Activated B cell treated with CpG ODN at 0.5 μM for 24 hours (primary cell): ENCODE measurements at regions not wholly inside any gene's neighbourhood (a gene's known extent, or its start where the extent isn't known, plus 50 kb on each side); places are given as distances from the start of the nearest gene placed in this dataset.
"Not testable (repeated sequence)": the region's sequence is repeated elsewhere in the genome, so short reads cannot be mapped to it uniquely, and the experiment has no call there.

Experiments used
- ATAC-seq: fragments of 200-7000 bp; cut with Tn5 transposase; one replicate; pipeline ENCODE4 v1.10.0; 2021; ENCODE audit warnings: low read depth, mild to moderate bottlenecking, moderate library complexity
- CTCF ChIA-PET: fragments of 350-600 bp; sonication (Branson Sonifier 250); formaldehyde crosslinking; loops from one replicate; lab custom pipeline; 2021; ENCODE audit warnings: antibody characterized with exemption; lab: Charles Lee
- POLR2A ChIA-PET: fragments of 350-600 bp; sonication (Branson Sonifier 250); formaldehyde crosslinking; loops from one replicate; lab custom pipeline; 2021; ENCODE audit warnings: antibody characterized with exemption; lab: Charles Lee
- DNase-seq: peaks from one replicate; pipeline ENCODE4 v3.0.0; 2022
- H3K27ac Mint-ChIP-seq: one replicate; pipeline ENCODE4 v1.8.0; 2020; ENCODE audit warnings: mixed read lengths
- H3K27me3 Mint-ChIP-seq: one replicate; pipeline ENCODE4 v1.8.0; 2021; ENCODE audit warnings: mixed read lengths
- H3K36me3 Mint-ChIP-seq: one replicate; pipeline ENCODE4 v1.8.0; 2021; ENCODE audit warnings: low read depth, mixed read lengths
- H3K4me1 Mint-ChIP-seq: one replicate; pipeline ENCODE4 v1.8.0; 2021; ENCODE audit warnings: mixed read lengths
- H3K4me3 Mint-ChIP-seq: one replicate; pipeline ENCODE4 v1.8.0; 2020; ENCODE audit warnings: mild to moderate bottlenecking, mixed read lengths
- H3K9me3 Mint-ChIP-seq: one replicate; pipeline ENCODE4 v1.8.0; 2020; ENCODE audit warnings: mixed read lengths
- intact Hi-C: fragments of 100-400 bp; cut with micrococcal nuclease; formaldehyde crosslinking; loops from one replicate; pipeline ENCODE4 v1.15.1; 2024

DNA sequence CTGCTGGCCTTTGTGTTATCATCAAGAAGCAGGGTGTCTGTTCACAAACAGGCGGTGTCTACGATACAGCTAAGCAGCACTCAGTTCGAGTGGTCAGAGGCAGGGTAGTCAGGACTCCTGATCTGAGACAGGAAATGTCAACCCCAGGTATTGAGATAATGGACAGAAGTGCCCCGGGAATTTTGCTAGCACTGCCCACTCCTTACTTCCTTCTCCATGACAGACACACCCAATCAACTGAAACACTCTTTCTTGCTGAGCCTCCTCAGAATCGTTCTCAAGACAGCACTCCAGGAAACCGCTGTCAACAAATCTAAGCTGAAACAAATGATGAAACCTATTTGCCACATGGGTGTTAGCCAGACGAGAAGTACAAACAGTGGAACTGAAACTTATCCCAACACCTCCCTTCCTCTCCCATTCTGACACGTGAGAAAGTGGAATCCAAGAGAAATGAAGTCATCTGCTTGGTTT, 109.3 kb downstream of the GTF2IRD2B start:
- H3K4me3 Mint-ChIP-seq, POLR2A ChIA-PET, intact Hi-C loops: not testable (repeated sequence)

DNA sequence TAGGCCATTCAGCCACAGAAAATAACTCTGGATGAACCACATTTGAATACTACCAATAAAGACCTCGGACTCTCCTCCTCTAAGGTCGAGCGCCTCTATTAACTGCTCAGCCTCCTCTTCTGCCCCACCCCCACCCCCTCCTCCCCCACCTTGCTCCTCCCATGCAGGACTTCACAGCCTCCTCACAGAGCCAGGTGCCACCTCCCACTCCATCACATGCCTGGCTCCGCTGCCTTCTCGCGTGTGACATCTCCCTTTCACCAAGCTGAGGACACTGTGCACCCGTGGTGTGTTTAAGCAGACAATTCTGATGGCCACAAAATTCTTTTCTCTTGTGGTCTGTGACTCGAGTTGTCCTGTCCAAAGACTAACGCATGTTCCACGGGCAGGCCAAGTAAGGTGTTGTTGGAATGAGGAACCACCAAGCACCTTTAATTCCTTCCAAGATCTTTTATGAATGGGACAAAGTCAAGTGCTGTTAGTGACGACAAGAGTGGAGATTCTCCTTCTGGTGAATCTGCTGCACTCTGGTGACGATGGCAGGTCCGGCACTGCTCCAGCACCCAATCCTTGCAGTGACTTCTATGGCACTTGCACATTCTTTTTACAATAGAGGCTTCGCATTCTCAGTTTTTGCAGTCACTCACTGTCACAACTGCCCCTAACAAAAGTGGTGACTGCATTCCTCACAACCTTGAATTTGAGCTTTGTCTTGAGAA, 113.1 kb downstream of the GTF2IRD2B start:
- H3K27me3 Mint-ChIP-seq, ATAC-seq, H3K36me3 Mint-ChIP-seq, POLR2A ChIA-PET, DNase-seq, intact Hi-C loops, H3K27ac Mint-ChIP-seq, H3K4me1 Mint-ChIP-seq, H3K9me3 Mint-ChIP-seq, H3K4me3 Mint-ChIP-seq, CTCF ChIA-PET: not testable (repeated sequence)

More for the DNA sequence above, 109.3 kb downstream of the GTF2IRD2B start:
- DNase-seq, H3K9me3 Mint-ChIP-seq, H3K36me3 Mint-ChIP-seq, H3K27ac Mint-ChIP-seq, H3K27me3 Mint-ChIP-seq, H3K4me1 Mint-ChIP-seq, ATAC-seq, CTCF ChIA-PET: not testable (repeated sequence)

DNA sequence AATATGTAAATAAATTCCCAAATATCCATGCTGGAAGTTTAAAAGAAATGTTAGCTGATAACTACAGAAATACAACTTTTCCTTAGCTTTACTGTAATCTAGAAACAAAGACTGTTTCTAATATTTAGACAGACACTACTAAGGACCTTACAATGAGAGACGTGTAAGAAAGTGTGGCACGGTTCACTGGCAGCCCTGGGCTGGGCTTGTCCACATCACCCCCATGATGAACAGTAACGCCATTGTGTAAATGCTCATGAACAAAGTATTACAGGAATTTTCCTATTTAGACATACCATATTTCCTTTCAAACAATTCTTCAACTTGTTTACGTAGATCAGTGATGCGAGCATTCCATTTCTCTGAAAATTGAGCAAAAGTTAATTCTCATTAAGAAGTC, 123.1 kb downstream of the GTF2IRD2B start:
- H3K36me3 Mint-ChIP-seq, H3K4me3 Mint-ChIP-seq, CTCF ChIA-PET, intact Hi-C loops, H3K9me3 Mint-ChIP-seq, H3K27me3 Mint-ChIP-seq, H3K4me1 Mint-ChIP-seq, H3K27ac Mint-ChIP-seq, POLR2A ChIA-PET, ATAC-seq, DNase-seq: not testable (repeated sequence)

DNA sequence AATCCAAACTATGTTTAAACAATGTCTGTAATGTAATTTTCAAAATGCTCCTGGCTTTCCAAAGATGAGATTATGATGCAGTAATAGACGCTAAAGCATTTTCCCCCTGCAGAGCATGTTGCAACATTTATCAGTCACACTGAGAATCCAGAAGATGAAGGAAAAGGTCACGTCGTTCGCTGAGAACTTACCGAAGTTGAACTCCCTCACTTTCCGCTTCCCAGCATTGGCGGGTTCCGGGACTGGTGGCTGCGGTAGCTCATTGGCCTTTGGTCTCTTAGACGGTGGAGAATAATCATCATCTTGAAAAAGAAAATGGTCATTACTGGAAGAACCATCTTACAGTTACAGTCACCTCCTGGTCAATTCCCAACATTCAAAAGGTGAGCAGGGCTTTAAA, 124.6 kb downstream of the GTF2IRD2B start:
- H3K9me3 Mint-ChIP-seq, H3K27ac Mint-ChIP-seq, CTCF ChIA-PET, POLR2A ChIA-PET, ATAC-seq, intact Hi-C loops, H3K4me1 Mint-ChIP-seq, DNase-seq, H3K36me3 Mint-ChIP-seq, H3K4me3 Mint-ChIP-seq, H3K27me3 Mint-ChIP-seq: not testable (repeated sequence)

DNA sequence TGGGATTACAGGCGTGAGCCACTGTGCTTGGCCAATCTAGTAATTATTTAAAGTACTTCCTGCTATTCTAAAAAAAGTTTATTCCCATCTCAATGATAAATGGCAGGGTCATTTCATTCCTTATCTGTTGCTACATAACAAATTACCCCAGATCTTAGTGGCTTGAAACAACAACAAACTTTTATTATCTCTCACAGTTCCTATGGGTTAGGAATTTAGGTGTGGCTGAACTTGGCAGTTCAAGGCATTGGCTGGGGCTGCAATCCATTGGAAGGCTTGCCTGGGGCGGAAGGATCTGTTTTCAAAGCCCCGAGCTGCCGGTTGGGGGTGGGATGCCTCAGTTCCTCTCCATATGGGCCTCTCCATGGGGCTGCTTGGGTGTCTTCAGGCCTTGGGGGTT, 133.7 kb downstream of the GTF2IRD2B start:
- H3K27me3 Mint-ChIP-seq, intact Hi-C loops, H3K9me3 Mint-ChIP-seq, H3K36me3 Mint-ChIP-seq, ATAC-seq, H3K4me3 Mint-ChIP-seq, H3K27ac Mint-ChIP-seq, DNase-seq, POLR2A ChIA-PET, H3K4me1 Mint-ChIP-seq, CTCF ChIA-PET: not testable (repeated sequence)

DNA sequence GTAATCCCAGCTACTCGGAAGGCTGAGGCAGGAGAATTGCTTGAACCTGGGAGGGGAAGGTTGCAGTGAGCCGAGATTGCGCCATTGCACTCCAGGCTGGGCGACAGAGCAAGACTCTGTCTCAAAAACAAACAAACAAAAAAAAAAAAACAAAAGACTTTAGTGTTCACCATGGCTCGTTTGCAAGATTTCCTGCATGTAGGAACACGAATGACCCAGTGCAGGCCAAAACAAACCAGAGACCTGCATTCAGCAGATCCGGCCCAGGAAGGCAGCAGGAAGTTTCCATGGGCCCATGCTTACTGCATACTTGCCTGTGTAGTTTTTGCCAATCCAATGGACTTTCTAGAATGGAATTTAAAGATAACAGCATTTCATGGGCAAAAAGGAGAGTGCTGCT, 137.2 kb downstream of the GTF2IRD2B start:
- POLR2A ChIA-PET, CTCF ChIA-PET, H3K4me3 Mint-ChIP-seq, H3K27me3 Mint-ChIP-seq, H3K9me3 Mint-ChIP-seq, H3K4me1 Mint-ChIP-seq, H3K36me3 Mint-ChIP-seq, intact Hi-C loops, DNase-seq, H3K27ac Mint-ChIP-seq, ATAC-seq: not testable (repeated sequence)

DNA sequence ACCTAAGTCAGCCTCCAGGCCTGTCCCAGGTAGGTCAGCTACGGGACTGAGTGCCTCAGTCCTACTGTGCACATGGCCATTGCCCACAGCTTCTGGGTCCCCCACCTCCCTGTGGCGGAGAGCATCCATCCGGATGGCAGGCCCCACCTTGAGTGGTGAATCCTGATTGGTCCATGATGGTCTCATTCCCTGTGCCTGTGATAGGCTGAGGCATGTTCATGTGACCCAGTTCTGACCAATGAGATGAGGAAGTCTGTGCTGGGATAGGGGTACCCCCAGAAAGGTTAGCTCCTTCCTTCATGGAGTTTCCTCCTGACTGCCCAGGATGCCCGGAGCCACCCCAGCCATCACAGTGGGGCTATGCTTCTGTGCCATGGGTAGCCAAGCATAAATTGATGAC, 138.2 kb downstream of the GTF2IRD2B start:
- H3K4me1 Mint-ChIP-seq, ATAC-seq: not testable (repeated sequence)

DNA sequence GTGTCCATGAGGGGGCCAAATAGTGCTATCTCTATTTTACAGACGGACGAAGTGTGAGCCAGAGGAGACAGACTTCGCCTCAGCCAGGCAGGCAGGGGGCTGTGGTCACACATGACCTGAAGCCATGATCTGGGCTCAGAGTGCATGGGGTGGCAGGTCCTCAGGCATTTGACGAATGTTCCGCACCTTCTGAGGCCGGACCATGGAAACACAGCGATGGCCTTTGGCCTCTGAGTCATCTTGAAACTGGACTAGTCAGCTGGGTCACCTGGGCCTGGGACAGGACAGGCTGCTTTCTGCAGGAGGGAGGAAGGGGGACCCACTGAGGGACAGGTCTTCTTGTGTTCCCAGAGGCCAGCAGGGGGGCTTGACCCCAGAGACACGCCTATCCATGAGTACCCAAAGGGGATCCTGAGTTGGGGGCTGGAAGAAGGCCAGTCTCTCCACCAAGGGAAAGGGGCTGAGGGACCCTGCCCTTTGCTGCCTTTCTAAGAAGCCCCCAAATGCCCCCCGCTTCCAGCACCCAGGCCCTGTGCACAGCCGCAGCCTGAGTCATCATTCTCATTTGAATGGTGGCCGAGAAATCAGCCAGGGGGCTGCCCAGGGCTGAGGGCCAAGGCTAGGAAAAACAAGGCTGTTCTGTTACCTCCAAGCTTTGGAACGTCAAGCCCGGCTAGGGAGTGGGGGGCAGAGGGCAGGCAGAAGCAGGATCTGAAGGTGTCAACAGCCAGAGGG, 142.9 kb downstream of the GTF2IRD2B start:
- not testable (repeated sequence) for DNase-seq

More for the DNA sequence above, 138.2 kb downstream of the GTF2IRD2B start:
- H3K27me3 Mint-ChIP-seq, DNase-seq, intact Hi-C loops, H3K27ac Mint-ChIP-seq, H3K36me3 Mint-ChIP-seq, POLR2A ChIA-PET, H3K4me3 Mint-ChIP-seq, H3K9me3 Mint-ChIP-seq, CTCF ChIA-PET: not testable (repeated sequence)

DNA sequence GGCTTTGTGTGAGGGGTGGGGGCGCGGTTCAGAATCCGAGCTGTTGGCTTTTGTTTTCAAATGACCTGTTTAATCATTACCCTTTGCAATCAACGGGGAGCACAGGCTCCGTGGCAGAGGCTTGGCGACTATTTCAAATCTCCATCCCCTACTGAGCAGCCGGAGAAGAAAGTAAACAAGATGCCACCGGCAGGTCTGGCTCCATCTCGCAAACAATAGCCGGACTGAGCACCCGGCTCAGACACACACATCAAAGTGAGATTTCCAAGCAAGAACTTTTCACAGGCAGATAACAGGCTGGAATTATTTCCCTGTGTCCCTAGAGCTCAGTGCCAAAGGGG, 143.4 kb downstream of the GTF2IRD2B start:
- H3K27ac Mint-ChIP-seq, CTCF ChIA-PET, H3K9me3 Mint-ChIP-seq, POLR2A ChIA-PET, H3K4me3 Mint-ChIP-seq, DNase-seq, H3K4me1 Mint-ChIP-seq, H3K36me3 Mint-ChIP-seq, intact Hi-C loops, ATAC-seq, H3K27me3 Mint-ChIP-seq: not testable (repeated sequence)

More for the DNA sequence above, 142.9 kb downstream of the GTF2IRD2B start:
- CTCF ChIA-PET, H3K27ac Mint-ChIP-seq, intact Hi-C loops, POLR2A ChIA-PET, H3K9me3 Mint-ChIP-seq, H3K36me3 Mint-ChIP-seq, H3K4me1 Mint-ChIP-seq, ATAC-seq, H3K27me3 Mint-ChIP-seq, H3K4me3 Mint-ChIP-seq: not testable (repeated sequence)

DNA sequence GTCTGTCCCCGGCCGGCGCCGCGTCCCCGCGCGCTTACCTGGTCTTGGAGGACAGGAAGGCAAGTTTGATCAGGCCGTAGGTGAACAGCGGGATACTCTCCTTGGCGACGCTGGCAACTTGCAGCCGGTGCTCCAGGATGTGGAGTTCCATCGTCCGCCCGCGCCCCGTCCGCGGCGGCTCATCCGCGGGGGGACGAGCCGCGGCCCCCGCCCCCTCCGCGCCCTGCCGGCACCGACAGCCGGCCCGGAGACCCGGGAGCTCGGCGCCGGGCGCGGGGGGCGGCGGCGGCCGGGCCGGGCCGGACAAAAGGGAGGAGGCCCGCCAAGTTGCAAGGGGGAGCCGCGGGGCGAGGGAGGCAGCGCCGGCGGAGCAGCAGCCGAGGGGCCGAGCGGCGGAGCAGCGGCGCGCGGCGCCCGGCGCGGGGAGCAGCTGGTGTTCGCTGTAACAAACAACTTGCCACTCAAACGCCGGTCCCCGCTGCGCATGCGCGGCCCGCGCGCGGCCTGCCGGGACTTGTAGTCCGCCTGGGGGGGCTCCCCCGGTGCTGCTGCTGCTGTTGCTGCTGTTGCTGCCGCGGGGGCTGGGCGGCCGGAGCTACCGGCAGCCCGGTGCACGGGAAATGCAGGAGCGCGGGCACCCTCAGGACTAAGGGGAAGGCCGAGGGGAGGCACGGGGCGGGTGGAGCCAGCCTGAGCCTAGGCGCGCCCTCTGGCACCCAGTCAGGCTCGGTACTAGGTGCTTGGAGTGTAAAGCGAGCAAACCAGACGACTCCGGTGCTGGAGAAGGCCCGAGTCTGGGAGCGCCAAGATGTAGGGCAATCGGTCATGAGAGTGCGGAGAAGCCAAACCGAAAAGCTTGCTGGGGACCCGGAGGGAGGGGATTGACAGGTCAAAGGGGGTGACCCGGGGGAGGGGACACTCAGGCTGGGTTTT, 145.1 kb downstream of the GTF2IRD2B start:
- CTCF ChIA-PET, H3K36me3 Mint-ChIP-seq, H3K4me1 Mint-ChIP-seq, H3K9me3 Mint-ChIP-seq, intact Hi-C loops, H3K27me3 Mint-ChIP-seq, H3K27ac Mint-ChIP-seq, POLR2A ChIA-PET: not testable (repeated sequence)
- ATAC-seq (peak; percentile 92), DNase-seq (peak; percentile 33)
- peak overlapping the region; percentile 60 for H3K4me3 Mint-ChIP-seq

DNA sequence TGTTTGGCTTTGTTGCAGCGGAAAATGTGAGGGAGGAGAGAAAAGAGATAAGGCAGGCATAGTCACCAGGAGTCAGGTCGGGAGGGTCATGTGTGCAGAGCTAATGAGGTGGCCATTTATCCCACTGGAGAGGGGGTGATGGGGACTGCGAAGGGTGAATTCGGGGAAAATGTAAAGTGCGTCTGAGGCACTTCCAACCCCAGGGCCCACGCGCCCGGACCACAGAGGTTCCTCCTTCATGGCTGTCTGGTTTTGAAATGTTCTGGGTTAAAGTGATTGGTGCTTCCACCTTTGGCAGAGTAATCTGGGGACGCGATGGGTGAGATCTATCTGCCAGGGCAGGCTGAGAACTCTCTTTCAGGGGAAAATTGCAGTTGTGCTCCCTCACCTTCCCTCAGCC, 145.9 kb downstream of the GTF2IRD2B start:
- H3K27me3 Mint-ChIP-seq, H3K36me3 Mint-ChIP-seq, H3K4me3 Mint-ChIP-seq, CTCF ChIA-PET, H3K4me1 Mint-ChIP-seq, POLR2A ChIA-PET, H3K27ac Mint-ChIP-seq, H3K9me3 Mint-ChIP-seq, ATAC-seq, intact Hi-C loops, DNase-seq: not testable (repeated sequence)
